ENCODE measurements at regions not wholly inside any gene's neighbourhood (a gene's known extent, or its start where the extent isn't known, plus 50 kb on each side); places are given as distances from the start of the nearest gene placed in this dataset.

DNA sequence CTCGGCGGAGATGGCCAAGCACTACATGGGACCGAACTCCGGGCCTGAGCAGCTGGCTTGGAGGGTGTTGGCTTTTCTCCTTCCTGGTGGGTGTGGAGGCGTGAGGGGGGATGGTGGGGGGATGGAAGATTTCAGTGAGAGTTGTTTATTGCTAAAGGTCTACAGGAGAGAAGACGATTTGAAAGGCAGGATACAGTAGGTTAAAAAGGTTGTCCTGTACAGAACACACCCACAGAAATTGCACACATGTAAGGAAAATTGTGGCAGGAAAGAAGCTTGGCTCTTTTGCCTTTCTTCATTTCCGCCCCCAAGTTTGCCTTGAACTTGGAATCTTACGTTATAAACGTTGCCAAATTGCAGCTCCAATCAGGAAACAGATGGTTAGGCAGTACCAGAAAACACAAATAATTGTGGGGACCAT, 74.1 kb upstream of the STOX2 start:
- Mint-ChIP-seq H3K4me1 (no peaks in the 10 kb centered on the region), H3K36me3 (ENCODE audit: low read depth) (no peaks in the 10 kb centered on the region), H3K4me3 (no peak overlapping the region), H3K27me3 (ENCODE audit: insufficient read depth) (peaks cover 3% of the 10 kb centered on the region), H3K27ac (no peak overlapping the region), H3K9me3 (no peaks in the 10 kb centered on the region)
- no peaks in the 10 kb centered on the region for H3K27me3 ChIP-seq (ENCODE audit: control insufficient read depth, insufficient read depth, low read length, poor library complexity, severe bottlenecking)
- no peaks in the 10 kb centered on the region for H3K9me3 ChIP-seq (ENCODE audit: control insufficient read depth, low read length)
- TF ChIP-seq CTCF (conservative IDR thresholded peaks at IDR 0.05) = no peak
- 90 to 91% methylated on average over 4 to 8 of the region's 9 CpGs for WGBS, 2 experiments (ENCODE audit: insufficient coverage in 1 of 2, insufficient read length in 1 of 2)
- H3K36me3 ChIP-seq (ENCODE audit: control insufficient read depth, insufficient read depth, low read length) = no peaks in the 10 kb centered on the region
- no peak overlapping the region for H3K27ac ChIP-seq (ENCODE audit: low read depth, low read length)
- no peak overlapping the region for H3K4me3 ChIP-seq (ENCODE audit: low read length)
- H3K4me1 ChIP-seq (ENCODE audit: control insufficient read depth, insufficient read depth, low read length) = no peaks in the 10 kb centered on the region
- DNase-seq = no peak
- H3K9ac ChIP-seq (ENCODE audit: extremely low read depth, low read length, poor library complexity, severe bottlenecking) = no peak overlapping the region

- Histone ChIP-seq H3K9ac (ENCODE audit: extremely low read depth, low read length, poor library complexity, severe bottlenecking) (no peak overlapping the region), H3K27ac (ENCODE audit: low read depth, low read length) (no peak overlapping the region), H3K27me3 (ENCODE audit: control insufficient read depth, insufficient read depth, low read length, poor library complexity, severe bottlenecking) (no peaks in the 10 kb centered on the region), H3K9me3 (ENCODE audit: control insufficient read depth, low read length) (no peaks in the 10 kb centered on the region), H3K4me3 (ENCODE audit: low read length) (no peak overlapping the region), H3K4me1 (ENCODE audit: control insufficient read depth, insufficient read depth, low read length) (no peaks in the 10 kb centered on the region), H3K36me3 (ENCODE audit: control insufficient read depth, insufficient read depth, low read length) (no peaks in the 10 kb centered on the region)
- WGBS, 2 experiments (ENCODE audit: insufficient coverage in 1 of 2, insufficient read length in 1 of 2) = 89 to 100% methylated on average over 3 to 5 of the region's 5 CpGs
- no peaks in the 10 kb centered on the region for H3K27me3 Mint-ChIP-seq (ENCODE audit: insufficient read depth)
- no peak for TF ChIP-seq CTCF (conservative IDR thresholded peaks at IDR 0.05)
- H3K36me3 Mint-ChIP-seq (ENCODE audit: low read depth) = no peaks in the 10 kb centered on the region
- no peak for DNase-seq
- H3K4me3 Mint-ChIP-seq = no peak overlapping the region
- no peak overlapping the region for H3K27ac Mint-ChIP-seq
- no peaks in the 10 kb centered on the region for H3K9me3 Mint-ChIP-seq
- H3K4me1 Mint-ChIP-seq = no peaks in the 10 kb centered on the region
These were observed 73.4 kb upstream of the STOX2 start for GRCh38 chr4:183831683-183832082.

- H3K36me3 Mint-ChIP-seq (ENCODE audit: low read depth) = no peaks in the 10 kb centered on the region
- H3K4me3 Mint-ChIP-seq = no peak overlapping the region
- no peak overlapping the region for H3K4me3 ChIP-seq (ENCODE audit: low read length)
- no peak overlapping the region for H3K27ac Mint-ChIP-seq
- no peaks in the 10 kb centered on the region for H3K27me3 Mint-ChIP-seq (ENCODE audit: insufficient read depth)
- H3K4me1 Mint-ChIP-seq = no peaks in the 10 kb centered on the region
- H3K27ac ChIP-seq (ENCODE audit: low read depth, low read length) = no peak overlapping the region
- no peak for TF ChIP-seq CTCF (conservative IDR thresholded peaks at IDR 0.05)
- no peaks in the 10 kb centered on the region for H3K27me3 ChIP-seq (ENCODE audit: control insufficient read depth, insufficient read depth, low read length, poor library complexity, severe bottlenecking)
- DNase-seq = no peak
- no peaks in the 10 kb centered on the region for H3K4me1 ChIP-seq (ENCODE audit: control insufficient read depth, insufficient read depth, low read length)
- H3K9me3 ChIP-seq (ENCODE audit: control insufficient read depth, low read length) = no peaks in the 10 kb centered on the region
- H3K36me3 ChIP-seq (ENCODE audit: control insufficient read depth, insufficient read depth, low read length) = no peaks in the 10 kb centered on the region
- H3K9ac ChIP-seq (ENCODE audit: extremely low read depth, low read length, poor library complexity, severe bottlenecking) = no peak overlapping the region
- 90 to 92% methylated on average over 5 to 9 of the region's 9 CpGs for WGBS, 2 experiments (ENCODE audit: insufficient coverage in 1 of 2, insufficient read length in 1 of 2)
- H3K9me3 Mint-ChIP-seq = no peaks in the 10 kb centered on the region
These were observed 72.2 kb upstream of the STOX2 start for GRCh38 chr4:183832776-183833450.
